ENCODE measurements at regions not wholly inside any gene's neighbourhood (a gene's known extent, or its start where the extent isn't known, plus 50 kb on each side); places are given as distances from the start of the nearest gene placed in this dataset.

DNA sequence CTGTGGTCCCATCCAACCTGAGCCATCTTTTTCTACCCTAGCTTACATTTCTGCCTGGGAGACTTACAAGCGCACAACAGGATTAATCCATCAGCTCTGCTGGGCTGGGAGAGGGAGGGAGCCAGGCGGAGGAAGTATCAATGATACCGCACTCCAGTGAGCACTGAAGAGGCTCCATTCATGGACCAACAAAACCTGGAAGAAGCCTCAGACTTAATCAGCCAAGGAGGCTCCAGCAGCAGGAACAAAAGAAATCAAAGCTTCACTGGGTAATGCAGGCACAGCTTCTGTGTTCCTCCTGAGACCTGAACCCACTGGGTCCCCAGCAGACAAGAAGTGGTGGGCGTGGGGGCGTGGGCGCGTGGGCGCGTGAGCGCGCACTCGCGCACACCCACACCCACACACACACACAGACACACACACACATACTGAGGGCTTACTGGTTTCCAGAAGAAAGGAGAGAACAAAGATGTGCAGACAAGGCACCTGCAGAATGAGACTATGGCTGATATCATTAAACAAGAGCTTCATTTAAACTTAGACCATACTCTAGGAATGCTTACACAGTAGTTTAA, 87.0 kb upstream of the BOC start:
- Histone ChIP-seq H2BK20ac (ENCODE audit: low read length) (no peak overlapping the region), H2BK15ac (ENCODE audit: low read length) (no peak overlapping the region), H4K20me1 (replicated peaks in 1 of 2; ENCODE audit: control insufficient read depth in 1 of 2, insufficient read depth in 2 of 2, low read length in 2 of 2) (no peaks in the 10 kb centered on the region), H3K23me2 (ENCODE audit: low read depth, low read length) (no peaks in the 10 kb centered on the region), H4K91ac (replicated peaks; ENCODE audit: insufficient read length, low read length) (no peak overlapping the region), H3K14ac (ENCODE audit: insufficient read length) (no peak overlapping the region), H3K4me1 (replicated peaks in 1 of 4; ENCODE audit: control insufficient read depth in 3 of 4, insufficient read depth in 4 of 4, low read length in 3 of 4) (no peaks in the 10 kb centered on the region), H3K36me3 (ENCODE audit: control insufficient read depth in 2 of 4, insufficient read depth in 4 of 4, low read length in 3 of 4) (no peaks in the 10 kb centered on the region), H3K79me1 (ENCODE audit: low read depth, low read length) (no peaks in the 10 kb centered on the region), H3K23ac (ENCODE audit: insufficient read length) (no peak overlapping the region), H3K4me2 (ENCODE audit: insufficient read depth in 1 of 2, low read depth in 2 of 2, low read length in 2 of 2) (no peak overlapping the region), H3K18ac (ENCODE audit: extremely low read depth, low read length) (no peak overlapping the region), H3K27ac (ENCODE audit: low read depth, low read length) (no peak overlapping the region), H3K4ac (replicated peaks; ENCODE audit: insufficient read length, low read depth, low read length) (no peak overlapping the region), H3K4me3 (ENCODE audit: extremely low read depth in 1 of 4, insufficient read depth in 2 of 4, low read depth in 3 of 4, low read length in 4 of 4) (no peak overlapping the region), H2AK5ac (ENCODE audit: low read depth, low read length) (no peak overlapping the region), H3K79me2 (ENCODE audit: control insufficient read depth in 1 of 2, insufficient read depth in 2 of 2, low read length in 2 of 2) (no peaks in the 10 kb centered on the region), H2AFZ (ENCODE audit: low read length) (no peak overlapping the region), H2BK5ac (ENCODE audit: low read depth, low read length) (no peak overlapping the region), H3K56ac (replicated peaks; ENCODE audit: insufficient read length, low read depth, low read length) (no peak overlapping the region), H3K9ac (replicated peaks in 1 of 4; ENCODE audit: extremely low read depth in 1 of 4, low read depth in 3 of 4, low read length in 3 of 4) (no peak overlapping the region), H2BK12ac (ENCODE audit: low read depth, low read length) (no peak overlapping the region), H4K8ac (ENCODE audit: extremely low read depth, insufficient read depth, low read length) (no peak overlapping the region), H2BK120ac (replicated peaks; ENCODE audit: low read depth, low read length) (no peak overlapping the region), H3K27me3 (replicated peaks in 1 of 4; ENCODE audit: control insufficient read depth in 3 of 4, extremely low read depth in 1 of 4, insufficient read depth in 3 of 4, low read length in 3 of 4) (no peaks in the 10 kb centered on the region), H3K9me3 (ENCODE audit: insufficient read depth in 2 of 2, low read depth in 1 of 2, low read length in 1 of 2) (no peaks in the 10 kb centered on the region), H4K5ac (ENCODE audit: insufficient read length, low read depth, low read length) (no peak overlapping the region)
- no peak for DNase-seq (ENCODE audit: low read depth in 1 of 2, low spot score in 2 of 2)
- WGBS, 2 experiments (ENCODE audit: extremely low coverage in 1 of 2, insufficient coverage in 1 of 2, insufficient read length in 1 of 2, insufficient replicate concordance in 2 of 2, low coverage in 1 of 2, low lambda C conversion rate in 2 of 2, missing lambda C conversion rate in 1 of 2), result 97% methylated on average over 13 of the region's 13 CpGs; no CpG with 5 or more reads in 1 of the 2 experiments
- CTCF ChIA-PET (ENCODE audit: partially characterized antibody), result interaction anchor here (0.6 to 4.2 kb wide), 4 partner anchors 9 to 164 kb away, joined by 3 to 21 read pairs (median 4); no protein-coding TSS in a partner anchor
- POLR2A ChIA-PET (ENCODE audit: partially characterized antibody), result no interaction called here
- FAIRE-seq, result no peak
- TF ChIP-seq RAD21 (IDR thresholded peaks at IDR 0.05 in 1 of 2, conservative IDR thresholded peaks at IDR 0.05 in 1 of 2; ENCODE audit: low read depth in 2 of 2, low read length in 2 of 2) (no peak), ATF2 (IDR thresholded peaks at IDR 0.05; ENCODE audit: low read length) (no peak), SP1 (IDR thresholded peaks at IDR 0.05; ENCODE audit: low read depth, low read length) (no peak), HDAC2 (IDR thresholded peaks at IDR 0.05; ENCODE audit: borderline replicate concordance in 1 of 2, low read depth in 2 of 2, low read length in 2 of 2) (no peak), SAP30 (IDR thresholded peaks at IDR 0.05; ENCODE audit: insufficient read depth, insufficient replicate concordance, low read length) (no peak), SIX5 (IDR thresholded peaks at IDR 0.05; ENCODE audit: low read depth, low read length) (no peak), ZNF274 (IDR thresholded peaks at IDR 0.05; ENCODE audit: borderline replicate concordance, extremely low read depth, low read length) (no peak), POLR2A (IDR thresholded peaks at IDR 0.05; ENCODE audit: control extremely low read depth in 1 of 2, low read depth in 2 of 2, low read length in 2 of 2) (no peak), CHD2 (IDR thresholded peaks at IDR 0.05; ENCODE audit: low read length) (no peak), KDM4A (IDR thresholded peaks at IDR 0.05; ENCODE audit: low read depth, low read length, severe bottlenecking) (no peak), TEAD4 (IDR thresholded peaks at IDR 0.05; ENCODE audit: low read depth, low read length) (no peak), BACH1 (IDR thresholded peaks at IDR 0.05; ENCODE audit: low read length) (no peak), RXRA (IDR thresholded peaks at IDR 0.05; ENCODE audit: insufficient read depth, low read depth, low read length) (no peak)
